Motor neuron (in vitro differentiated cells): ENCODE measurements at regions not wholly inside any gene's neighbourhood (a gene's known extent, or its start where the extent isn't known, plus 50 kb on each side); places are given as distances from the start of the nearest gene placed in this dataset.
A peak's percentile ranks its signal among the peaks of the same experiment; 100 is the strongest.
"Not testable (repeated sequence)": the region's sequence is repeated elsewhere in the genome, so short reads cannot be mapped to it uniquely, and the experiment has no call there.

Source experiments
- ATAC-seq, 8 experiments: fragments of 200-7000 bp; cut with Tn5 transposase; replicated peaks in 6 of 8; 2 replicates each; pipeline ENCODE4 v1.8.0; 2021; ENCODE audit warnings: mild to moderate bottlenecking in 8 of 8, moderate library complexity in 8 of 8
- H3K27ac ChIP-seq, 2 donors: fragments of 250-450 bp; sonication (Bioruptor Pico); 2 replicates each; pipeline ENCODE4 v1.9.0; 2021; ENCODE audit warnings: antibody characterized with exemption in 2 of 2, mild to moderate bottlenecking in 2 of 2, moderate library complexity in 1 of 2
- H3K4me1 ChIP-seq, 2 donors: fragments of 250-450 bp; sonication (Bioruptor Pico); replicated peaks in 1 of 2; 2 replicates each; pipeline ENCODE4 v1.6.1; 2021; ENCODE audit warnings: antibody characterized with exemption in 2 of 2, mild to moderate bottlenecking in 2 of 2, moderate library complexity in 1 of 2
- H3K4me3 ChIP-seq, 5 donors: fragments of 250-450 bp; sonication (Bioruptor Pico); 2 replicates each; pipeline ENCODE4 v1.9.0; 2021; ENCODE audit warnings: antibody characterized with exemption in 5 of 5, mild to moderate bottlenecking in 5 of 5, moderate library complexity in 4 of 5
- WGBS, 10 experiments: fragments of 450-650 bp; shearing (Covaris generic); methylation state at CpG; one replicate each; pipeline ENCODE4 v1.0.0; 2022; 5-methylcytosine and 5-hydroxymethylcytosine counted together
- in situ Hi-C, 9 experiments: fragments of 400-800 bp; cut with MboI; loops; one replicate each; pipeline ENCODE4 v1.15.0; 2021; ENCODE audit warnings: low sequenced_read_pairs in 9 of 9, low pct_unique_long_range_greater_than_20kb in 2 of 9; ENCODE audit not compliant: unreplicated experiment in 9 of 9

DNA sequence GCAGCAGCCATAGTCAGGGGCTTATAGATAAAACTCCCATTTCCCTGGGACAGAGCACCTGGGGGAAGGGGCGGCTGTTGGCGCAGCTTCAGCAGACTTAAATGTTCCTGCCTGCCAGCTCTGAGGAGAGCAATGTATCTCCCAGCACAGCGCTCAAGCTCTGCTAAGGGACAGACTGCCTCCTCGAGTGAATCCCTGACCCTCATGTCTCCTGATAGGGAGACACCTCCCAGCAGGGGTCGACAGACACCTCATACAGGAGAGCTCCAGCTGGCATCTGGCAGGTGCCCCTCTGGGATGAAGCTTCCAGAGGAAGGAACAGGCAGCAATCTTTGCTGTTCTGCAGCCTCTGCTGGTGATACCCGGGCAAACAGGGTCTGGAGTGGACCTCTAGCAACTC lies 189.3 kb upstream of the EGLN3 start:
- in situ Hi-C loops, H3K27ac ChIP-seq, H3K4me3 ChIP-seq: not testable (repeated sequence)
- peaks cover 11 to 18% of the 10 kb centered on the region in 2 donors for H3K4me1 ChIP-seq
- ATAC-seq, result peak in 7 of 8 experiments; percentile 7 to 55 (median 42)
- 40 to 83% (median 43%) methylated on average over 1 to 2 of the region's 6 CpGs; no CpG with 5 or more reads in 7 of the 10 experiments for WGBS, 10 experiments

DNA sequence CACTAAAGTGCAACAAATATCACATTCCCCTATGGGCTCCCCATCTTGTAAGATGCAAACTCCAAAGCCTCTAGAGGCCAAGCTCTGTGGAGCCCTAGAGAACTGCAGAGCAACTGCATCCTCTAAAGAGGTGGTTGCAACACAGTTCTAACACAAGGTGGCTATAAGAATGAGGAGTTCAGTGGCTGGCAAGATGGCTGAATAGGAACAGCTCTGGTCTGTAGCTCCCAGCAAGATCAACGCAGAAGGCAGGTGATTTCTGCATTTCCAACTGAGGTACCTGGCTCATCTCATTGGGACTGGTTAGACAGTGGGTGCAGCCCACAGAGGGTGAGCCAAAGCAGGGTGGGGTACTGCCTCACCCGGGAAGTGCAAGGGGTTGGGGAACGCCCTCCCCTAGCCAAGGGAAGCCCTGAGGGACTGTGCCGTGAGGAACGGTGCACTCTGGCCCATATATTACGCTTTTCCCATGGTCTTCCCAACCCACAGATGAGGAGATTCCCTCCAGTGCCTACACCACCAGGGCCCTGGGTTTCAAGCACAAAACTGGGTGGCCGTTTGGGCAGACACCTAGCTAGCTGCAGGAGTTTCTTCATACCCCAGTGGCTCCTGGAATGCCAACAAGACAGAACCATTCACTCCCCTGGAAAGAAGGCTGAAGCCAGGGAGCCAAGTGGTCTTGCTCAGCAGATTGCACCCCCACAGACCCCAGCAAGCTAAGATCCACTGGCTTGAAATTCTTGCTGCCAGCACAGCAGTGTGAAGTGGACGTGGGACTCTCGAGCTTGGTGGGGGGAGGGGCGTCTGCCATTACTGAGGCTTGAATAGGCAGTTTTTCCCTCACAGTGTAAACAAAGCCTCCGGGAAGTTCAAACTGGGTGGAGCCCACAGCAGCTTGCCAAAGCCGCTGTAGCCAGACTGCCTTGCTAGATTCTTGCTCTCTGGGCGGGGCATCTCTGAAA lies 188.6 kb upstream of the EGLN3 start:
- 0 to 100% (median 26%) methylated on average over 1 to 8 of the region's 13 CpGs; no CpG with 5 or more reads in 3 of the 10 experiments for WGBS, 10 experiments
- in situ Hi-C loops, H3K4me3 ChIP-seq, H3K27ac ChIP-seq: not testable (repeated sequence)
- peaks cover 11 to 18% of the 10 kb centered on the region in 2 donors for H3K4me1 ChIP-seq
- peak; percentile 89 to 97 (median 92) for ATAC-seq

DNA sequence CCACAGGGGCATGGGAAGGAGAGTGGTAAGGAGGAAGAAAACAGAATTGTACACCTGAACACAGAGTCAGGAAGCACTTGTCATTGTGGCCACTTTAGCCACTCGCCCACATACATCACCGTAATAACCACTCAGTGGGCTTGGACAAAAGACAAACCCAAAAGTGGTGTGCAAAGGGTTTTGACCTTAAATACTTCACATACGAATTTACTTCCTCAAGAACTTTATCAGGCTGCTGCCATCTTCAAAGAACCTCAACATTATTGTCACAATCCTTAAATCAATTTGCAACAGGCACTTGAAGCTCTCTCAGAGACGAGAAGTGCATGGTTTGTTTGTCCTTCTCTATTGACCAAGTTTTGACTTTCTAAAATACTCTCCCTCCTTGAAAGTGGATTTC lies 187.3 kb upstream of the EGLN3 start:
- Histone ChIP-seq H3K27ac (no peak overlapping the region), H3K4me1 (peaks cover 11 to 18% of the 10 kb centered on the region in 2 donors), H3K4me3 (no peak overlapping the region)
- in situ Hi-C loops, result no loop called here
- no peak for ATAC-seq
- WGBS, 10 experiments, result 11 to 100% (median 73%) methylated on average over 1 to 4 of the region's 4 CpGs

DNA sequence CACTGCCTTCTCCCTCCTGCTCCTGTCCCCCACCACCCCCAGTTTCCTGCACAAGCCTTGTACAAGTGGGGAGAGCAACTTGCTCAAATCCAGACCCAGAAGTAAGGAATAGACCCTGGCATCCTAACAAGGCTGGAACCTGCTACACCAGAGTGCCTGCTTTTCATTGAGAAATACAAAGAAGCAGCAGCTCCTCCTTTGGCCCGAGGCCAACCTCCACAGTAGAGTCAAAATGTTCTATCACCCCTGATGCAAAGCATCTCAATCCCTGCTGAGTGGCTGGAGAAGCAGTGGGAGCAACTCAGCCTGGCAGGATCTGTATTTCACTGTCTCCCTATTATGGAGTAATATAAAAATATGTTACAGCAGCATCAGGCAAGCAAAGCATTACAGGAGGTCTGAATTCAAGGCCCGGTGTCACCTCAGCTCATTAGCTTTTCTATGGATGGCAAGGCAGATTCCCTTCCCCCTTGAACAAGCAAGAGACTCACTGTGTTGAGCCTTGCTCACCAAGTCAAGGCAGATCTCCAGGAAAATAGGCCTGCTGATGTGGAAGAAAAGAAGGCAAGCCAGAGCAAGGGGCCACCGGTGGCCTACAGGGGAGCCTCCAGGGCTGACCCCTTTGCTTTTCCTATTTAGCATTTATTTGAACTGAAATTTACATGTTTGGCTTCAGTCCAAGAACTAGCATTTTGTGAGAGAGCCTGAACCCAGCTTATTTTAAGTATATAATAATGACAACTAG lies 186.3 kb upstream of the EGLN3 start:
- in situ Hi-C loops, result no loop called here
- Histone ChIP-seq H3K4me3 (no peak overlapping the region), H3K4me1 (peaks cover 11 to 18% of the 10 kb centered on the region in 2 donors), H3K27ac (peak overlapping the region in 1 of 2 donors; percentile 13)
- ATAC-seq, result peak in 4 of 8 experiments; percentile 28 to 58 (median 54)
- WGBS, 10 experiments, result 0 to 67% (median 24%) methylated on average over 1 to 3 of the region's 3 CpGs; no CpG with 5 or more reads in 3 of the 10 experiments

DNA sequence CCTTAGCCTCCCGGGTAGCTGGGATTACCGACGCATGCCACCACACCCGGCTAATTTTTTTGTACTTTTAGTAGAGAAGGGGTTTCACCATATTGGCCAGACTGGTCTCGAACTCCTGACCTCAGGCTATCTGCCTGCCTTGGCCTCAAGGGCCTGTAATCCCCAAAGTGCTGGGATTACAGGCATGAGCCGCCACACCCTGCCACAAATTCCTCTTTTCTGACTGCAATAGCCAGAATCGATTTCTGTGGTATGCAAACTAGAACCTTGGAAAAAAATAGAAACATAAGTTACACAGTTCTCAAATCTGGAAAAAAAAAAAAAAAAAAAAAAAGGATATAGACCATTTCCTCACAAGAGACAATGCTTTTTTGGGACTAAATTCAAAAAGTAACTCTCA lies 184.6 kb upstream of the EGLN3 start:
- in situ Hi-C loops, result no loop called here
- ATAC-seq, result no peak
- Histone ChIP-seq H3K4me1 (peaks cover 11 to 22% of the 10 kb centered on the region in 2 donors), H3K27ac (no peak overlapping the region), H3K4me3 (no peak overlapping the region)
- WGBS, 10 experiments, result 30 to 100% (median 81%) methylated on average over 2 to 7 of the region's 7 CpGs

DNA sequence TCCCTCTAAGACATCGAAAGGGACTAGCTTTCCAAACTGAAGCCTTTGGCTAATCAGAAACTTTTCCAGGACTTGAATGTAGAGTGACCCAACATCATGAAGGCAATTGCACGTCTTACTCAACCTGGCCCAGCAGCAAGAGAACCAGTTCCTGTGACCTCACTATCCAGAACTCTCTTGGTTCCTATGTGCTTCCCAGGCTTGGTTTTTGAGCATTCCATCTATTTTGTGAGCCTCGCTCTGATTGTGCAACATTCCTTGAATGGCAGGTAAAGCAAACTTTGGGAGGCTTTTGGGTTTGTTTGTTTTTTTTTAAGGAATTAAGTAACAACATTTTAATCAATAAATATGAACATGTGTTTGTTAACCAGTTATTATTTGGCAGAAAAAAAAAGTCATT lies 183.6 kb upstream of the EGLN3 start:
- Histone ChIP-seq H3K27ac (no peak overlapping the region), H3K4me1 (peaks cover 11 to 19% of the 10 kb centered on the region in 2 donors), H3K4me3 (no peak overlapping the region)
- ATAC-seq, result no peak
- in situ Hi-C loops, result no loop called here
- 70 to 100% (median 97%) methylated on average over 1 to 3 of the region's 3 CpGs for WGBS, 10 experiments

DNA sequence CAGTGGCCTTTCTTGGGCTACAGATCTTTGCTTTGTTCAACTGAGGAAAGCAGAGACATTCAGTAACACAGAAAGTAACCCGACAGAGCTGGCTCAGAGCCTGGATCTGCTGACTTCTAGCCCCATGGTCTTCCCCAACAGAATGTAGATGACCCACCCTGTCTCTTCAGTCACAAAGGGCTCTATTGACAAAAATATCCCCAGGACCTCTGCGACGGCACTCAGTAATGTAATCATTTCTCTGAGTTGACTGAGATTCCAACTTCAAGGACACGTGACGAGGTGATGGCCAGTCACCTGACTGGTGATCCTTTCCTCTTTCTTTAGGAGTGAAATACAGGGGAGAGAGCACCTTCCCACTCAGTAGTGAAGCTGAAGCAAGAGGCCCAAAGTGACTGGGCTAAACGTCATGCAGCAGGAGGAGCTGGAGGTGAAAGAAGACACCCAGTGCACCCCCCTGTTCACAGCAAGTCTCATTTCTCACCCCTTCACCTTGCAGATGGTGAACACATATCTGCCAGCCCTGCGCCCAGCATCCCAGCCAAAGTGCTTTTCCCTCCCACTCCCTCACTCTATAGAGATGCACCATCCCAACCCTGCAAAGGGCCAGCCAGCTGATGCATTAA lies 179.2 kb upstream of the EGLN3 start:
- H3K27ac ChIP-seq, result no peak overlapping the region
- ATAC-seq, result no peak
- in situ Hi-C loops, result no loop called here
- peaks cover 0 to 5% of the 10 kb centered on the region in 2 donors for H3K4me1 ChIP-seq
- WGBS, 10 experiments, result 57 to 100% (median 85%) methylated on average over 1 to 6 of the region's 7 CpGs; no CpG with 5 or more reads in 4 of the 10 experiments
- H3K4me3 ChIP-seq, result no peak overlapping the region

DNA sequence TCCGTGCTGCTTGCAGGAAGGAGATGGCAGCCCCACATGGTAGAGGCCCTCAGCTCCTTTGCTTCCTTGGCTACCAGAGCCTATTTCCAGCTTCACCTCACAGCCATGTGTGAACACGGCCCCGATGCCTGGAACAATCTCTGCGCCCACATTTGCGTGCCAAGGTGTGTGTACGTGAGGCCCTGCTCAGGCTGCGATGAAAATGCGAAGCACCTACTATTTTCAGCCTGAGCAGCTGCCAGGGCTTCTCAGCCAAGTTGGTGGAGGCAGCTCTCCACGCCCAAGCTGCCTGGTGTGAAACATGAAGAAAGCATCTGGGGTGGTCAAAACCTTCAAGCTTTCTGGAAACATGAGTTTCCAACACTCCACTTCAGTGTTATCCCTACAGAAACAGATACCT lies 177.8 kb upstream of the EGLN3 start:
- WGBS, 10 experiments, result 44 to 100% (median 67%) methylated on average over 1 to 3 of the region's 9 CpGs; no CpG with 5 or more reads in 5 of the 10 experiments
- Histone ChIP-seq H3K4me1 (peaks cover 0 to 5% of the 10 kb centered on the region in 2 donors), H3K4me3 (no peak overlapping the region), H3K27ac (no peak overlapping the region)
- in situ Hi-C loops, result no loop called here
- no peak for ATAC-seq

DNA sequence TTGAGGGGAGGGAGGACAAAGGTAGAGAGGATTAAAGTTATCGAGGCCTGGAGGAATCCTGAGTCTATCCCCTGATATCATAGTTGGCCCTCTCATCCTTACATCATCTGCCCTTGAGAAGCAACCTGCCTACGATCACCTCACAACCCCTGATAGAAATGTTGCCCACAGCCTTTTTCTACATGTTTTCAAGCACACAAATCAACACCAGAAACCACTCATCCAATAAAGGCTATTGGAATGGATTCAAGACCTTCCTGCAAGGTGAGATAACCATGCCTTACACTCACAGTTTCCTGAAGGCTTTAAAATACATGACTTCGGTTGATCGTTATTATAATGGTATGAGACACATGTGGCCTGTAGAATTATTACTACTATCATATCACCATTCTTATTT lies 175.7 kb upstream of the EGLN3 start:
- WGBS, 10 experiments, result 20 to 100% (median 92%) methylated on average over 1 to 4 of the region's 4 CpGs; no CpG with 5 or more reads in 2 of the 10 experiments
- in situ Hi-C loops, result no loop called here
- no peak overlapping the region for H3K4me3 ChIP-seq
- ATAC-seq, result no peak
- H3K4me1 ChIP-seq, result peaks cover 0 to 5% of the 10 kb centered on the region in 2 donors
- no peak overlapping the region for H3K27ac ChIP-seq

DNA sequence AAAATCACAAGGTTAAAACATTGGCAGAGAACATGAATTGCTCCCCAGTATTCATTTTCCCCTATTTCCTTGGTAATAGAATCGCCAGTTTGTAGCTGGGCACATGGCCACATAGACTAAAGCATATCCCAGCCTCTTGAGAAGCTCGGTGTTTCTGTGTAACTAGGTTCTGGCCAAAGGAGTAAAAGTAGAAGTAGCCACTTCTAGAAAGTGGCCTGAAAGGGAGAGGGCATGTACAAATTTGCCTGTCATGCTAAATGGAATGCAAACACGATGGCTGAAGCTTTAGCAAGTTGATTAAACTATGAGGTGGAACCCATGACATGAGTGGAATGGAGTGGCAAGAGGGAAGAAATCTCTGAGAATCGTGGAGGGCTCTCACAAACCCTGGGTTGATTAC lies 173.7 kb upstream of the EGLN3 start:
- H3K4me3 ChIP-seq, result no peak overlapping the region
- 19 to 84% (median 72%) methylated on average over 1 to 4 of the region's 4 CpGs for WGBS, 10 experiments
- no peak for ATAC-seq
- no peak overlapping the region for H3K27ac ChIP-seq
- in situ Hi-C loops, result no loop called here
- no peaks in the 10 kb centered on the region for H3K4me1 ChIP-seq

DNA sequence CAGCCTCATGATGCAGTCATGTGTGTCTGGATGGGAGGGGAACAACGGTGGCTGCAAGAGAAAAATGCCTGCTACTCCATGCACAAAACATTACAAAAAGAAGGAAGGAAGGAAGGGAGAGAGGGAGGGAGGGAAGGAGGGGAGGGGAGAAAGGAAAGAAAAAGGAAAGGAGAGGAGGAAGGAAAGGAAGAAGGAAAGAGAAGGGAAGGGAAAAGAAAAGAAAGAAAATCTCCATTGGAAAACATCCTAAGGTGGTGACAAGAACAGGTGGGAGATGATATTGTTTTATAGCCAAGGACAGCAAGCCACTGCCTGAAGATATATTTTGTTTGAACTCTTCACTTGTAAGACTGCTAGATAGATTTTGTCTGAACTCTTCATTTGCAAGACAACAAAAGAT lies 171.8 kb upstream of the EGLN3 start:
- Histone ChIP-seq H3K27ac (no peak overlapping the region), H3K4me1 (no peaks in the 10 kb centered on the region), H3K4me3 (no peak overlapping the region)
- in situ Hi-C loops, result no loop called here
- no peak for ATAC-seq
- 27 to 88% (median 63%) methylated on average over 1 of the region's 1 CpG; no CpG with 5 or more reads in 3 of the 10 experiments for WGBS, 10 experiments

DNA sequence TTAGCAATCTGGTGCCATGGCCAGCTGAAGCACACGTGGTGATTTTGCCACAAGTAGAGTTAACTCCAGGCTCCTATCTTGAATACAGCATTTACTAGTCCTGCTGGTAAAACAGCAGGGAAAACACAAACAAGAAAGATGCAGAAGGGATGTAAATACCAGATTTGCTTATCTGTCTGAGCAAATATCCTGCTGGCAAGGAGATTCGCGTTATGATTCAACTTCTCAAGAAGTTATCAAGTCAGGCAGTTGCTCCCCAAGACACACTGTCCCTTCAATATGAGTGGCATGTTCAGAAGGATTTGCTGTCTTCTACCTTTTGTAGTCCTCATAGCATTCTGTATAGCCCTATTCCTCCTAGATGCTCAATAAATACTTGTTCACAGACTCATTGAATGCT lies 171.2 kb upstream of the EGLN3 start:
- ATAC-seq, result no peak
- no peaks in the 10 kb centered on the region for H3K4me1 ChIP-seq
- 14 to 92% (median 80%) methylated on average over 1 to 3 of the region's 3 CpGs; no CpG with 5 or more reads in 2 of the 10 experiments for WGBS, 10 experiments
- H3K4me3 ChIP-seq, result no peak overlapping the region
- no peak overlapping the region for H3K27ac ChIP-seq
- in situ Hi-C loops, result no loop called here
